Colonic mucosa (tissue), 4 donors: ENCODE measurements at regions not wholly inside any gene's neighbourhood (a gene's known extent, or its start where the extent isn't known, plus 50 kb on each side); places are given as distances from the start of the nearest gene placed in this dataset.

Source experiments
- DNase-seq: peaks from one replicate; pipeline ENCODE4 v3.0.0-alpha.2; 2020
- H3K27ac ChIP-seq: fragments of 200-600 bp; one replicate; pipeline ENCODE4 v1.8.0; 2021
- H3K27me3 ChIP-seq: fragments of 200-600 bp; one replicate; pipeline ENCODE4 v1.8.0; 2021
- H3K36me3 ChIP-seq: fragments of 200-600 bp; one replicate; pipeline ENCODE4 v1.8.0; 2021
- H3K4me1 ChIP-seq: fragments of 200-600 bp; one replicate; pipeline ENCODE4 v1.8.0; 2021; ENCODE audit warnings: mild to moderate bottlenecking
- H3K4me3 ChIP-seq: fragments of 200-600 bp; one replicate; pipeline ENCODE4 v1.8.0; 2021
- H3K9ac ChIP-seq, 2 donors: one replicate each; pipeline ENCODE4 v1.7.0; 2013; ENCODE audit warnings: control low read depth in 2 of 2, low read depth in 2 of 2, low read length in 2 of 2
- H3K9me3 ChIP-seq: fragments of 200-600 bp; one replicate; pipeline ENCODE4 v1.8.0; 2021
- CTCF ChIP-seq: fragments of 200-600 bp; IDR thresholded peaks from one replicate; pipeline ENCODE4 v1.8.0; 2022; ENCODE audit warnings: antibody characterized with exemption, mild to moderate bottlenecking
- intact Hi-C: fragments of 100-400 bp; cut with DNase I; formaldehyde crosslinking; loops from one replicate; pipeline ENCODE4 v1.14.1; 2022
- donor health status: healthy.
- donor health status: DM: no; HTN: no; CAD: no.
- donor health status: DM: no; HTN: no; CAD: no.

- intact Hi-C loops: no loop called here
- Histone ChIP-seq H3K4me3 (no peak overlapping the region), H3K27me3 (no peaks in the 10 kb centered on the region), H3K36me3 (no peaks in the 10 kb centered on the region), H3K27ac (no peak overlapping the region), H3K9me3 (no peaks in the 10 kb centered on the region), H3K9ac (no peak overlapping the region), H3K4me1 (no peaks in the 10 kb centered on the region)
- no peak for TF ChIP-seq CTCF
- no peak for DNase-seq
Observed at GRCh38 chr5:175250426-175250825, 193.6 kb downstream of the DRD1 start.

- Histone ChIP-seq H3K27me3 (no peaks in the 10 kb centered on the region), H3K4me1 (no peaks in the 10 kb centered on the region), H3K4me3 (no peak overlapping the region), H3K36me3 (no peaks in the 10 kb centered on the region), H3K9me3 (no peaks in the 10 kb centered on the region), H3K27ac (no peak overlapping the region), H3K9ac (no peak overlapping the region)
- TF ChIP-seq CTCF: no peak
- no peak for DNase-seq
- intact Hi-C loops: no loop called here
Observed at GRCh38 chr5:175248416-175248905, 195.5 kb downstream of the DRD1 start.

DNA sequence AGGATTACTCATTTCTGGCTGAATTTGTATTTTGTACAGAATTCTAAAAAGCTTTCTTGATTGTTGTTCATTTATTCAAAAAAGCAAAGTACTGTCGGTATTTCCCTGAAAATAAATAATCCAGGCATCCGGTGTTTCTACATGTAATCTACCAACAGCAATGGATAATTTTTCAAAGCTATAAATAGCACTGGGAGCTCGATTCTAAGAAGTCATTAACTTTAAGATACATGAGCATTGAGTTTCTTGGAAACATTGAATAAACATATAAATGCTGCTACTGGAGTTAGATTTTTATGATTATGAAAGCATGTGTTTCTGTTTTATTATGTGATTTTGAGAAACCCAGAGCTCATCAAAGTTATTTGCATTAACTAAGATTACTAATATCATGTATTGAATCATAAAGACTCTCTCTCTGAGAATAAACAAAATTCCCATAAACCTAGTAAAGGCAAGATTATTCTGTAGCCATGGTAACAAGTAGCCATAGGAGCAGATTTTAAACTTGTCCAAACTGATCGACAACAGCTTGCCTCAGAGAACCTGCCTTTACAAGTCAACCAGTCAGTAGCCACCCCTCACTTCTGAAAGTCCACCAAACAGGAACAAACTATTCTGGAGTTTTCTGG, 197.0 kb downstream of the DRD1 start:
- Histone ChIP-seq H3K4me1 (no peaks in the 10 kb centered on the region), H3K9ac (no peak overlapping the region), H3K27ac (no peak overlapping the region), H3K9me3 (no peaks in the 10 kb centered on the region), H3K4me3 (no peak overlapping the region), H3K27me3 (no peaks in the 10 kb centered on the region), H3K36me3 (no peaks in the 10 kb centered on the region)
- intact Hi-C loops: no loop called here
- DNase-seq: no peak
- TF ChIP-seq CTCF: no peak

GRCh38 chr5:175246242-175246888, 197.6 kb downstream of the DRD1 start:
- peak; percentile 22 for DNase-seq

DNA sequence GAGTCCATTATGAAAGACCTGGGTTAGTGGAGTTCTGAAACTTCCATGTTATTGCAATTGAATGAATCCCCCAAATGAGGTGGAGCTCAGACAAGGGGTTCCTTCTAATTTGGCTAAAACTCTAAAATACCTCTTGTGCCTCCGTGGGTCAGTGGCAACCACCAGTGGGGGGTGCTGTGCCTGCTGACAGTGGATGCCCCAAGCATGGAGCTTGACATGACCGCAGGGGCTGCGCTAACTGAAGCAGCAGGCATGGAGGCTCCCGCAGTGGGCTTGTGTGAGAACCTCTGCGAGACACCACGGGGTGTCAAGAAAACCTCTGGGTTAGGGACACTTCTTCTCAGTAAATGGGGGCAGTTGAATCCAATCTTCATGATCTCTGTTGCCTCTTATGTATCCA, 200.5 kb downstream of the DRD1 start:
- Histone ChIP-seq H3K9me3 (no peaks in the 10 kb centered on the region), H3K36me3 (no peaks in the 10 kb centered on the region), H3K4me3 (no peak overlapping the region), H3K27ac (no peak overlapping the region), H3K9ac (no peak overlapping the region), H3K27me3 (no peaks in the 10 kb centered on the region), H3K4me1 (no peaks in the 10 kb centered on the region)
- no peak for TF ChIP-seq CTCF
- DNase-seq: no peak
- intact Hi-C loops: no loop called here

More at GRCh38 chr5:175246242-175246888, 197.6 kb downstream of the DRD1 start:
- TF ChIP-seq CTCF: no peak
- H3K9ac ChIP-seq: no peak overlapping the region
- no peak overlapping the region for H3K4me3 ChIP-seq
- intact Hi-C loops: no loop called here
- no peaks in the 10 kb centered on the region for H3K4me1 ChIP-seq
- no peaks in the 10 kb centered on the region for H3K36me3 ChIP-seq
- H3K27me3 ChIP-seq: no peaks in the 10 kb centered on the region
- H3K27ac ChIP-seq: no peak overlapping the region
- no peaks in the 10 kb centered on the region for H3K9me3 ChIP-seq
